Thyroid gland (tissue), 4 donors: ENCODE measurements at regions not wholly inside any gene's neighbourhood (a gene's known extent, or its start where the extent isn't known, plus 50 kb on each side); places are given as distances from the start of the nearest gene placed in this dataset.

Experiments used
- POLR2A ChIP-seq, 2 donors: fragments of 450-650 bp; IDR thresholded peaks; one replicate each; pipeline ENCODE4 v1.6.1; 2017; ENCODE audit warnings: antibody characterized with exemption in 2 of 2, mild to moderate bottlenecking in 2 of 2, moderate library complexity in 1 of 2
- TF ChIP-seq, protein P1 (sequence below), 6 experiments: fragments of 200-600 bp in 3 of 6; fragments of 450-650 bp in 3 of 6; sonication (generic) in 3 of 6; IDR thresholded peaks; one replicate each; pipeline ENCODE4 v1.5.1; 2016 to 2019; ENCODE audit warnings: antibody characterized with exemption in 6 of 6, mild to moderate bottlenecking in 2 of 6, inconsistent platforms in 1 of 6, moderate library complexity in 1 of 6

DNA sequence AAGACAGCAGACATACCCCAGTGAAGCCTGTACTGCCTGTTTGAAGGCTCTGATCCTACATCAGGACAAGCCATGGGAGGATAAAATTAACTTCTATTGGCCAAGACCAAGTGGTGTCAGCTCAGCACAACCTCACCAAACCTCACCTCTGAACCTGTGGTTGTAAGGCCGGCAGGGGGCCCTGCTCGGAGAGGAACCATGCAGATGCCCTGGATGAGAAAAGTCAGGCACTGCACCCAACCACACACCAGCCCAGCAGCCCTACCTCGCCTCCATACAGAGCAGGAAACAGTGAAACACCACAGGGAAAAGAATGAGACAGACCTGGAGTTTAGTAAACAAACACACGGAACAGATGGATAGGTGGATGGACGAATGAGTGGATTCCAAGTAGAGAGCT is 70.0 kb upstream of the PAX7 start:
- TF ChIP-seq, protein P1, sequence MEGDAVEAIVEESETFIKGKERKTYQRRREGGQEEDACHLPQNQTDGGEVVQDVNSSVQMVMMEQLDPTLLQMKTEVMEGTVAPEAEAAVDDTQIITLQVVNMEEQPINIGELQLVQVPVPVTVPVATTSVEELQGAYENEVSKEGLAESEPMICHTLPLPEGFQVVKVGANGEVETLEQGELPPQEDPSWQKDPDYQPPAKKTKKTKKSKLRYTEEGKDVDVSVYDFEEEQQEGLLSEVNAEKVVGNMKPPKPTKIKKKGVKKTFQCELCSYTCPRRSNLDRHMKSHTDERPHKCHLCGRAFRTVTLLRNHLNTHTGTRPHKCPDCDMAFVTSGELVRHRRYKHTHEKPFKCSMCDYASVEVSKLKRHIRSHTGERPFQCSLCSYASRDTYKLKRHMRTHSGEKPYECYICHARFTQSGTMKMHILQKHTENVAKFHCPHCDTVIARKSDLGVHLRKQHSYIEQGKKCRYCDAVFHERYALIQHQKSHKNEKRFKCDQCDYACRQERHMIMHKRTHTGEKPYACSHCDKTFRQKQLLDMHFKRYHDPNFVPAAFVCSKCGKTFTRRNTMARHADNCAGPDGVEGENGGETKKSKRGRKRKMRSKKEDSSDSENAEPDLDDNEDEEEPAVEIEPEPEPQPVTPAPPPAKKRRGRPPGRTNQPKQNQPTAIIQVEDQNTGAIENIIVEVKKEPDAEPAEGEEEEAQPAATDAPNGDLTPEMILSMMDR (IDR thresholded peaks at IDR 0.05): no peak
- TF ChIP-seq POLR2A (IDR thresholded peaks at IDR 0.05): no peak
